ENCODE measurements at regions not wholly inside any gene's neighbourhood (a gene's known extent, or its start where the extent isn't known, plus 50 kb on each side); places are given as distances from the start of the nearest gene placed in this dataset.

- H3K4me3 ChIP-seq (ENCODE audit: low read depth, low read length), result no peak overlapping the region
- no peaks in the 10 kb centered on the region for H3K36me3 ChIP-seq
- TF ChIP-seq CTCF (IDR thresholded peaks at IDR 0.05; ENCODE audit: low read depth, low read length), result no peak
- H3K27me3 ChIP-seq (ENCODE audit: insufficient read depth, low read depth, severe bottlenecking), result peaks cover 33% of the 10 kb centered on the region
- no peak for DNase-seq
- H3K9me3 ChIP-seq (ENCODE audit: severe bottlenecking), result peaks cover 4% of the 10 kb centered on the region
- no peak overlapping the region for H3K27ac ChIP-seq
Measured at GRCh38 chr13:106986687-106987426, 418.9 kb upstream of the ARGLU1 start.

GRCh38 chr13:106986033-106986484 lies 418.1 kb upstream of the ARGLU1 start:
- no peak for TF ChIP-seq CTCF (IDR thresholded peaks at IDR 0.05; ENCODE audit: low read depth, low read length)
- no peak for DNase-seq
- Histone ChIP-seq H3K27me3 (ENCODE audit: insufficient read depth, low read depth, severe bottlenecking) (peaks cover 38% of the 10 kb centered on the region), H3K36me3 (no peaks in the 10 kb centered on the region), H3K9me3 (ENCODE audit: severe bottlenecking) (peaks cover 4% of the 10 kb centered on the region), H3K4me3 (ENCODE audit: low read depth, low read length) (no peak overlapping the region), H3K27ac (no peak overlapping the region)

GRCh38 chr13:106985481-106985880 lies 417.5 kb upstream of the ARGLU1 start:
- Histone ChIP-seq H3K27ac (no peak overlapping the region), H3K27me3 (ENCODE audit: insufficient read depth, low read depth, severe bottlenecking) (peaks cover 38% of the 10 kb centered on the region), H3K36me3 (no peaks in the 10 kb centered on the region), H3K9me3 (ENCODE audit: severe bottlenecking) (peaks cover 4% of the 10 kb centered on the region), H3K4me3 (ENCODE audit: low read depth, low read length) (no peak overlapping the region)
- no peak for DNase-seq
- TF ChIP-seq CTCF (IDR thresholded peaks at IDR 0.05; ENCODE audit: low read depth, low read length), result no peak

- peaks cover 43% of the 10 kb centered on the region for H3K27me3 ChIP-seq (ENCODE audit: insufficient read depth, low read depth, severe bottlenecking)
- H3K4me3 ChIP-seq (ENCODE audit: low read depth, low read length), result no peak overlapping the region
- DNase-seq, result no peak
- TF ChIP-seq CTCF (IDR thresholded peaks at IDR 0.05; ENCODE audit: low read depth, low read length), result no peak
- H3K9me3 ChIP-seq (ENCODE audit: severe bottlenecking), result peaks cover 4% of the 10 kb centered on the region
- H3K36me3 ChIP-seq, result no peaks in the 10 kb centered on the region
- H3K27ac ChIP-seq, result no peak overlapping the region
Measured at GRCh38 chr13:106981051-106981450, 413.1 kb upstream of the ARGLU1 start.

GRCh38 chr13:106967391-106967790 lies 399.5 kb upstream of the ARGLU1 start:
- DNase-seq, result no peak
- Histone ChIP-seq H3K4me3 (ENCODE audit: low read depth, low read length) (no peak overlapping the region), H3K9me3 (ENCODE audit: severe bottlenecking) (peaks cover 4% of the 10 kb centered on the region), H3K27ac (no peak overlapping the region), H3K36me3 (no peaks in the 10 kb centered on the region), H3K27me3 (ENCODE audit: insufficient read depth, low read depth, severe bottlenecking) (peaks cover 8% of the 10 kb centered on the region)
- TF ChIP-seq CTCF (IDR thresholded peaks at IDR 0.05; ENCODE audit: low read depth, low read length), result no peak

- peaks cover 4% of the 10 kb centered on the region for H3K9me3 ChIP-seq (ENCODE audit: severe bottlenecking)
- peaks cover 8% of the 10 kb centered on the region for H3K27me3 ChIP-seq (ENCODE audit: insufficient read depth, low read depth, severe bottlenecking)
- DNase-seq, result no peak
- TF ChIP-seq CTCF (IDR thresholded peaks at IDR 0.05; ENCODE audit: low read depth, low read length), result no peak
- H3K36me3 ChIP-seq, result no peaks in the 10 kb centered on the region
- H3K27ac ChIP-seq, result no peak overlapping the region
- H3K4me3 ChIP-seq (ENCODE audit: low read depth, low read length), result no peak overlapping the region
Measured at GRCh38 chr13:106963151-106963550, 395.2 kb upstream of the ARGLU1 start.

All from WERI-Rb-1 (cell line).